Type B pancreatic cell (in vitro differentiated cells): ENCODE measurements at regions not wholly inside any gene's neighbourhood (a gene's known extent, or its start where the extent isn't known, plus 50 kb on each side); places are given as distances from the start of the nearest gene placed in this dataset.
A peak's percentile ranks its signal among the peaks of the same experiment; 100 is the strongest.

Experiments used
- DNase-seq: peaks from one replicate; pipeline ENCODE4 v3.0.0; 2021; ENCODE audit warnings: mixed read lengths; ENCODE audit not compliant: unreplicated experiment; ENCODE audit errors: extremely low spot score
- H3K27ac Mint-ChIP-seq: 2 replicates; pipeline ENCODE4 v1.8.0; 2021; ENCODE audit warnings: mild to moderate bottlenecking, mixed read lengths
- H3K27me3 Mint-ChIP-seq: 2 replicates; pipeline ENCODE4 v1.8.0; 2021; ENCODE audit warnings: mixed read lengths
- H3K36me3 Mint-ChIP-seq: 2 replicates; pipeline ENCODE4 v1.8.0; 2021; ENCODE audit warnings: mixed read lengths
- H3K4me1 Mint-ChIP-seq: one replicate; pipeline ENCODE4 v1.8.0; 2021; ENCODE audit warnings: mixed read lengths; ENCODE audit not compliant: unreplicated experiment
- H3K4me3 Mint-ChIP-seq: 2 replicates; pipeline ENCODE4 v1.8.0; 2021; ENCODE audit warnings: mild to moderate bottlenecking, mixed read lengths
- H3K9me3 Mint-ChIP-seq: 2 replicates; pipeline ENCODE4 v1.8.0; 2021; ENCODE audit warnings: mixed read lengths
- CTCF ChIP-seq: fragments of 200-600 bp; sonication (generic); conservative IDR thresholded peaks from 2 replicates; pipeline ENCODE4 v1.5.0; 2021; ENCODE audit warnings: antibody characterized with exemption, mild to moderate bottlenecking

GRCh38 chr9:90988318-90988717 lies 186.7 kb downstream of the SYK start:
- H3K4me1 Mint-ChIP-seq = peaks cover 7% of the 10 kb centered on the region
- no peak overlapping the region for H3K27ac Mint-ChIP-seq
- H3K27me3 Mint-ChIP-seq = no peaks in the 10 kb centered on the region
- no peak for TF ChIP-seq CTCF
- H3K4me3 Mint-ChIP-seq = no peak overlapping the region
- DNase-seq = no peak
- H3K36me3 Mint-ChIP-seq = peaks cover 4% of the 10 kb centered on the region
- peaks cover 10% of the 10 kb centered on the region for H3K9me3 Mint-ChIP-seq

GRCh38 chr9:90991953-90992352 lies 190.3 kb downstream of the SYK start:
- DNase-seq = no peak
- Mint-ChIP-seq H3K4me1 (no peaks in the 10 kb centered on the region), H3K27ac (no peak overlapping the region), H3K27me3 (no peaks in the 10 kb centered on the region), H3K9me3 (peaks cover 10% of the 10 kb centered on the region), H3K36me3 (peaks cover 4% of the 10 kb centered on the region), H3K4me3 (no peak overlapping the region)
- TF ChIP-seq CTCF = no peak

- no peak overlapping the region for H3K4me3 Mint-ChIP-seq
- H3K27ac Mint-ChIP-seq = no peak overlapping the region
- DNase-seq = no peak
- H3K36me3 Mint-ChIP-seq = peaks cover 4% of the 10 kb centered on the region
- H3K27me3 Mint-ChIP-seq = no peaks in the 10 kb centered on the region
- no peak for TF ChIP-seq CTCF
- H3K4me1 Mint-ChIP-seq = no peaks in the 10 kb centered on the region
- H3K9me3 Mint-ChIP-seq = peaks cover 9% of the 10 kb centered on the region
Observed at GRCh38 chr9:90995516-90995915, 193.9 kb downstream of the SYK start.

- H3K27ac Mint-ChIP-seq = no peak overlapping the region
- no peaks in the 10 kb centered on the region for H3K4me1 Mint-ChIP-seq
- DNase-seq = no peak
- peaks cover under 1% of the 10 kb centered on the region for H3K36me3 Mint-ChIP-seq
- no peak overlapping the region for H3K4me3 Mint-ChIP-seq
- TF ChIP-seq CTCF = no peak
- H3K27me3 Mint-ChIP-seq = no peaks in the 10 kb centered on the region
- peaks cover 7% of the 10 kb centered on the region for H3K9me3 Mint-ChIP-seq
Observed at GRCh38 chr9:90996154-90997065, 194.8 kb downstream of the SYK start.

- Mint-ChIP-seq H3K4me3 (no peak overlapping the region), H3K27ac (peak overlapping the region; percentile 97), H3K9me3 (peaks cover 8% of the 10 kb centered on the region), H3K27me3 (no peaks in the 10 kb centered on the region), H3K4me1 (no peaks in the 10 kb centered on the region), H3K36me3 (no peaks in the 10 kb centered on the region)
- TF ChIP-seq CTCF = no peak
- DNase-seq = no peak
Observed at GRCh38 chr9:90998573-90998972, 197.0 kb downstream of the SYK start.
